IMR-90 (cell line): ENCODE measurements at regions not wholly inside any gene's neighbourhood (a gene's known extent, or its start where the extent isn't known, plus 50 kb on each side); places are given as distances from the start of the nearest gene placed in this dataset.

ENCODE experiments used
- ATAC-seq: fragments of 200-7000 bp; cut with Tn5 transposase; 2 replicates; pipeline ENCODE4 v1.9.1; 2020; ENCODE audit warnings: low read depth, mild to moderate bottlenecking, moderate library complexity
- BruUV-seq: library from RNA; stranded (reverse); fragments of 400-500 nt; replicated peaks from 2 replicates; lab custom pipeline; 2021; lab: Mats Ljungman, UMichigan
- CTCF ChIA-PET: fragments of 300-600 bp; formaldehyde crosslinking; extraction: SDS; loops from one replicate; lab custom pipeline; 2021; ENCODE audit warnings: antibody characterized with exemption; lab: Yijun Ruan, JAX
- POLR2A ChIA-PET: fragments of 300-600 bp; sonication (Branson Sonifier 250); formaldehyde crosslinking; loops from one replicate; lab custom pipeline; 2022; ENCODE audit warnings: antibody characterized with exemption; ENCODE audit not compliant: unreplicated experiment; lab: Charles Lee
- DNase-seq: peaks from one replicate; pipeline ENCODE4 v3.0.0; 2013
- H2AFZ ChIP-seq: replicated peaks from 2 replicates; pipeline ENCODE3; 2013; ENCODE audit warnings: low read length, mild to moderate bottlenecking; ENCODE audit not compliant: poor library complexity
- H2AK5ac ChIP-seq: 2 replicates; pipeline ENCODE4 v1.6.1; 2013; ENCODE audit warnings: low read depth, low read length, inconsistent platforms
- H2AK9ac ChIP-seq: replicated peaks from 2 replicates; pipeline ENCODE3; 2013; ENCODE audit warnings: mild to moderate bottlenecking, low read depth, low read length, moderate library complexity; ENCODE audit not compliant: poor library complexity
- H2BK120ac ChIP-seq: 2 replicates; pipeline ENCODE4 v1.6.1; 2013; ENCODE audit warnings: low read depth, low read length, inconsistent platforms
- H2BK15ac ChIP-seq: 3 replicates; pipeline ENCODE4 v1.6.1; 2013; ENCODE audit warnings: low read depth, low read length, inconsistent platforms
- H2BK20ac ChIP-seq: 2 replicates; pipeline ENCODE4 v1.6.1; 2013; ENCODE audit warnings: low read depth, mild to moderate bottlenecking, inconsistent platforms, low read length, moderate library complexity
- H2BK5ac ChIP-seq: 2 replicates; pipeline ENCODE4 v1.6.1; 2013; ENCODE audit warnings: mild to moderate bottlenecking, low read depth, low read length, inconsistent platforms; ENCODE audit not compliant: poor library complexity, severe bottlenecking
- H3K14ac ChIP-seq: replicated peaks from 2 replicates; pipeline ENCODE4 v1.6.1; 2013; ENCODE audit warnings: low read depth, low read length, inconsistent platforms
- H3K18ac ChIP-seq: 2 replicates; pipeline ENCODE4 v1.6.1; 2013; ENCODE audit warnings: low read depth, low read length, control low read depth
- H3K23ac ChIP-seq: 2 replicates; pipeline ENCODE4 v1.6.1; 2013; ENCODE audit warnings: low read depth, low read length, inconsistent platforms
- H3K27ac ChIP-seq: 2 replicates; pipeline ENCODE4 v1.5.1; 2013; ENCODE audit warnings: mild to moderate bottlenecking, control low read depth, low read length; ENCODE audit not compliant: insufficient read depth
- H3K27me3 ChIP-seq: 2 replicates; pipeline ENCODE4 v1.6.1; 2013; ENCODE audit warnings: low read length; ENCODE audit not compliant: control insufficient read depth, insufficient read depth
- H3K36me3 ChIP-seq: 2 replicates; pipeline ENCODE4 v1.6.1; 2013; ENCODE audit warnings: low read length, mixed read lengths; ENCODE audit not compliant: control insufficient read depth, insufficient read depth
- H3K4ac ChIP-seq: 2 replicates; pipeline ENCODE4 v1.6.1; 2013; ENCODE audit warnings: low read depth, low read length, inconsistent platforms
- H3K4me1 ChIP-seq: 2 replicates; pipeline ENCODE4 v1.6.1; 2013; ENCODE audit warnings: low read length, mixed read lengths; ENCODE audit not compliant: control insufficient read depth, insufficient read depth
- H3K4me2 ChIP-seq: 2 replicates; pipeline ENCODE4 v1.6.1; 2013; ENCODE audit warnings: low read depth, mild to moderate bottlenecking, control low read depth, low read length, moderate library complexity
- H3K4me3 ChIP-seq: 2 replicates; pipeline ENCODE4 v1.5.1; 2013; ENCODE audit warnings: low read depth, mild to moderate bottlenecking, control low read depth, low read length, moderate library complexity; ENCODE audit not compliant: insufficient read depth
- H3K56ac ChIP-seq: 2 replicates; pipeline ENCODE4 v1.6.1; 2013; ENCODE audit warnings: low read length, inconsistent platforms; ENCODE audit not compliant: insufficient read depth; ENCODE audit errors: extremely low read depth
- H3K79me1 ChIP-seq, 2 experiments: 2 replicates each; pipeline ENCODE4 v1.6.1; 2013; ENCODE audit warnings: low read length in 2 of 2, inconsistent platforms in 1 of 2, low read depth in 1 of 2
- H3K9ac ChIP-seq: 2 replicates; pipeline ENCODE4 v1.6.1; 2013; ENCODE audit warnings: low read depth, low read length, control low read depth
- H3K9me1 ChIP-seq: 2 replicates; pipeline ENCODE4 v1.6.1; 2013; ENCODE audit warnings: low read length, inconsistent platforms; ENCODE audit not compliant: insufficient read depth
- H3K9me3 ChIP-seq: 2 replicates; pipeline ENCODE4 v1.6.1; 2013; ENCODE audit warnings: low read length; ENCODE audit not compliant: control insufficient read depth, insufficient read depth
- H4K20me1 ChIP-seq: 2 replicates; pipeline ENCODE4 v1.6.1; 2013; ENCODE audit warnings: low read length, inconsistent platforms; ENCODE audit not compliant: insufficient read depth
- H4K5ac ChIP-seq: 2 replicates; pipeline ENCODE4 v1.6.1; 2013; ENCODE audit warnings: mild to moderate bottlenecking, low read depth, low read length, control low read depth
- H4K8ac ChIP-seq, 2 experiments: 2 replicates each; pipeline ENCODE4 v1.6.1; 2013; ENCODE audit warnings: low read depth in 2 of 2, low read length in 2 of 2, control low read depth in 1 of 2, inconsistent platforms in 1 of 2
- H4K91ac ChIP-seq: 2 replicates; pipeline ENCODE4 v1.6.1; 2013; ENCODE audit warnings: low read depth, low read length, inconsistent platforms; ENCODE audit not compliant: insufficient read depth
- BHLHE40 ChIP-seq: fragments of 150-350 bp; IDR thresholded peaks from 2 replicates; pipeline ENCODE4 v1.6.1; 2016; ENCODE audit warnings: mild to moderate bottlenecking, low read depth, low read length
- CHD1 ChIP-seq: IDR thresholded peaks from 2 replicates; pipeline ENCODE4 v1.6.1; 2012; ENCODE audit warnings: low read depth, low read length, improper control_type of control experiment
- ELK1 ChIP-seq: fragments of 150-350 bp; IDR thresholded peaks from 2 replicates; pipeline ENCODE4 v1.6.1; 2016; ENCODE audit warnings: low read depth, mild to moderate bottlenecking, low read length, moderate library complexity, borderline replicate concordance
- FOS ChIP-seq: fragments of 150-350 bp; IDR thresholded peaks from 2 replicates; pipeline ENCODE4 v1.6.1; 2016; ENCODE audit warnings: low read depth, low read length
- MAFK ChIP-seq: IDR thresholded peaks from 2 replicates; pipeline ENCODE4 v1.6.1; 2012; ENCODE audit warnings: low read depth, low read length, improper control_type of control experiment
- MAZ ChIP-seq: IDR thresholded peaks from 2 replicates; pipeline ENCODE4 v1.6.1; 2012; ENCODE audit warnings: low read depth, mild to moderate bottlenecking, low read length, improper control_type of control experiment, moderate library complexity, borderline replicate concordance
- NFE2L2 ChIP-seq: fragments of 150-350 bp; IDR thresholded peaks from 2 replicates; pipeline ENCODE4 v1.6.1; 2016; ENCODE audit warnings: low read depth, mild to moderate bottlenecking, low read length
- POLR2A ChIP-seq: IDR thresholded peaks from 2 replicates; pipeline ENCODE4 v1.6.1; 2012; ENCODE audit warnings: mild to moderate bottlenecking, low read depth, low read length
- RFX5 ChIP-seq: IDR thresholded peaks from 2 replicates; pipeline ENCODE4 v1.8.0; 2012; ENCODE audit warnings: low read depth, mild to moderate bottlenecking, low read length, moderate library complexity
- SMC3 ChIP-seq: fragments of 150-350 bp; IDR thresholded peaks from 2 replicates; pipeline ENCODE4 v1.6.1; 2016; ENCODE audit warnings: low read depth, mild to moderate bottlenecking, antibody characterized with exemption, low read length, moderate library complexity
- WGBS, 2 experiments: methylation state at CpG; one replicate each; pipeline versions ENCODE4 v1.1.5 to v1.1.7; 2013; ENCODE audit warnings: missing lambda C conversion rate in 2 of 2; ENCODE audit not compliant: insufficient read length in 1 of 2; ENCODE audit errors: extremely low coverage in 2 of 2; 5-methylcytosine and 5-hydroxymethylcytosine counted together
- dilution Hi-C: fragments of 300-500 bp; cut with HindIII; formaldehyde crosslinking; loops from one replicate; pipeline ENCODE4 v1.14.3; 2018; ENCODE audit warnings: low sequenced_read_pairs; ENCODE audit not compliant: unreplicated experiment
- in situ Hi-C: fragments of 300-500 bp; cut with MboI; formaldehyde crosslinking; loops from 3 replicates; pipeline ENCODE4 v1.14.3; 2019; ENCODE audit warnings: low sequenced_read_pairs, inconsistent platforms, mixed read lengths
- intact Hi-C: fragments of 100-400 bp; cut with micrococcal nuclease; formaldehyde crosslinking; loops from 2 replicates; pipeline ENCODE4 v1.10.0; 2022
- TF ChIP-seq, protein P1 (sequence below): fragments of 150-350 bp; IDR thresholded peaks from 2 replicates; pipeline ENCODE4 v1.6.1; 2017; ENCODE audit warnings: mild to moderate bottlenecking, antibody characterized with exemption, low read length, low read depth
- TF ChIP-seq, protein P2 (sequence below): conservative IDR thresholded peaks from 2 replicates; pipeline ENCODE4 v1.5.1; 2012; ENCODE audit warnings: mild to moderate bottlenecking, low read depth, low read length, improper control_type of control experiment

- H3K9ac ChIP-seq: no peak overlapping the region
- ChIA-PET POLR2A (no interaction called here), CTCF (no interaction called here)
- peak overlapping the region; percentile 89 for H4K91ac ChIP-seq
- H3K56ac ChIP-seq: no peak overlapping the region
- no peak overlapping the region for H3K4me2 ChIP-seq
- 0 out of 4 replicates have a peak, but pooled peaks cover 0 to 3% of the 10 kb centered on the region in 2 experiments for H3K79me1 ChIP-seq
- H4K20me1 ChIP-seq: no peaks in the 10 kb centered on the region
- H3K27ac ChIP-seq: peak overlapping the region; percentile 27; the same call in 1 of the 2 replicates
- dilution Hi-C loops (no loop called here), intact Hi-C loops (loop anchor here (10.0 kb wide), 1 partner anchor 143 kb away; no protein-coding TSS in a partner anchor), in situ Hi-C loops (no loop called here)
- H2BK5ac ChIP-seq: no peak overlapping the region
- H3K9me3 ChIP-seq: no peaks in the 10 kb centered on the region
- TF ChIP-seq, protein P1, sequence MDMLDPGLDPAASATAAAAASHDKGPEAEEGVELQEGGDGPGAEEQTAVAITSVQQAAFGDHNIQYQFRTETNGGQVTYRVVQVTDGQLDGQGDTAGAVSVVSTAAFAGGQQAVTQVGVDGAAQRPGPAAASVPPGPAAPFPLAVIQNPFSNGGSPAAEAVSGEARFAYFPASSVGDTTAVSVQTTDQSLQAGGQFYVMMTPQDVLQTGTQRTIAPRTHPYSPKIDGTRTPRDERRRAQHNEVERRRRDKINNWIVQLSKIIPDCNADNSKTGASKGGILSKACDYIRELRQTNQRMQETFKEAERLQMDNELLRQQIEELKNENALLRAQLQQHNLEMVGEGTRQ: no peak
- TF ChIP-seq MAZ: no peak
- no peak for TF ChIP-seq RFX5
- TF ChIP-seq MAFK: no peak
- TF ChIP-seq ELK1: no peak
- TF ChIP-seq, protein P2, sequence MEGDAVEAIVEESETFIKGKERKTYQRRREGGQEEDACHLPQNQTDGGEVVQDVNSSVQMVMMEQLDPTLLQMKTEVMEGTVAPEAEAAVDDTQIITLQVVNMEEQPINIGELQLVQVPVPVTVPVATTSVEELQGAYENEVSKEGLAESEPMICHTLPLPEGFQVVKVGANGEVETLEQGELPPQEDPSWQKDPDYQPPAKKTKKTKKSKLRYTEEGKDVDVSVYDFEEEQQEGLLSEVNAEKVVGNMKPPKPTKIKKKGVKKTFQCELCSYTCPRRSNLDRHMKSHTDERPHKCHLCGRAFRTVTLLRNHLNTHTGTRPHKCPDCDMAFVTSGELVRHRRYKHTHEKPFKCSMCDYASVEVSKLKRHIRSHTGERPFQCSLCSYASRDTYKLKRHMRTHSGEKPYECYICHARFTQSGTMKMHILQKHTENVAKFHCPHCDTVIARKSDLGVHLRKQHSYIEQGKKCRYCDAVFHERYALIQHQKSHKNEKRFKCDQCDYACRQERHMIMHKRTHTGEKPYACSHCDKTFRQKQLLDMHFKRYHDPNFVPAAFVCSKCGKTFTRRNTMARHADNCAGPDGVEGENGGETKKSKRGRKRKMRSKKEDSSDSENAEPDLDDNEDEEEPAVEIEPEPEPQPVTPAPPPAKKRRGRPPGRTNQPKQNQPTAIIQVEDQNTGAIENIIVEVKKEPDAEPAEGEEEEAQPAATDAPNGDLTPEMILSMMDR: no peak
- TF ChIP-seq BHLHE40: no peak
- no peak for TF ChIP-seq NFE2L2
- TF ChIP-seq FOS: no peak
- no peak for TF ChIP-seq POLR2A
- no peak for TF ChIP-seq SMC3
- TF ChIP-seq CHD1: no peak
- peak overlapping the region; percentile 84 for H2AK5ac ChIP-seq
- peak overlapping the region; percentile 81 for H3K18ac ChIP-seq
- WGBS, 2 experiments: 100% methylated on average over 1 of the region's 4 CpGs; no CpG with 5 or more reads in 1 of the 2 experiments
- no peak overlapping the region for H2AFZ ChIP-seq
- peak overlapping the region; percentile 95 for H3K4ac ChIP-seq
- H3K23ac ChIP-seq: peak overlapping the region; percentile 8; the same call in 1 of the 2 replicates
- H4K8ac ChIP-seq: peak overlapping the region; percentile 94; a peak in 2 of 4 replicates
- no peaks in the 10 kb centered on the region for H3K27me3 ChIP-seq
- ATAC-seq (no peak), DNase-seq (no peak)
- BruUV-seq: no TSS peak
- peak overlapping the region; percentile 94 for H3K14ac ChIP-seq
- H4K5ac ChIP-seq: peak overlapping the region; percentile 80
- H3K9me1 ChIP-seq: peaks cover 28% of the 10 kb centered on the region
- H2BK120ac ChIP-seq: peak overlapping the region; percentile 79
- peak overlapping the region; percentile 53 for H2AK9ac ChIP-seq
- peak overlapping the region; percentile 88; the same call in 2 of the 3 replicates for H2BK15ac ChIP-seq
- H3K4me3 ChIP-seq: no peak overlapping the region
- peaks cover 46% of the 10 kb centered on the region for H3K4me1 ChIP-seq
- H3K36me3 ChIP-seq: no peaks in the 10 kb centered on the region
- H2BK20ac ChIP-seq: peak overlapping the region; percentile 96
Observed at GRCh38 chr2:43107679-43108078, 118.7 kb downstream of the ZFP36L2 start.
